GM18861 (cell line): ENCODE measurements at regions not wholly inside any gene's neighbourhood (a gene's known extent, or its start where the extent isn't known, plus 50 kb on each side); places are given as distances from the start of the nearest gene placed in this dataset.

Source experiments
- ATAC-seq: cut with Tn5 transposase; IDR thresholded peaks from one replicate; pipeline ENCODE4 v1.9.1; 2021; ENCODE audit not compliant: unreplicated experiment

- ATAC-seq: no peak
Observed at GRCh38 chr6:128827675-128828464, 55.1 kb upstream of the LAMA2 start.

- ATAC-seq: no peak
Observed at GRCh38 chr6:128826606-128827005, 56.3 kb upstream of the LAMA2 start.

DNA sequence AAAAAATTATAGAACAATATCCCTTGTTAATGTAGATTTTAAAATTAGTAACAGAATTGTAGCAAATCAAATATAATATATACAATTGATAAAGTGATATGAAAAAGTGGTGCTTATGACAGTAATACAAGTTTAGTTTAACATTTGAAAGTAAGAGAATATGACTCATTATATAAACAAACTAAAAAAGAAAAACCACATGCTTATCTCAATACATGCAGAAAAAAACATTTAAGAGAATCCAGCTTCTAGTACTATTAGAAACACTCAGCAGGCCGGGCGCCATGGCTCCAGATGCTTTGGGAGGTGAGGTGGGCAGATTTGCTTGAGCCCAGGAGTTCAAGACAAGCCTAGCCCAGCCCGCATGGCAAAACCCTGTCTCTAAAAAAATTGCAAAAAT, 60.7 kb upstream of the LAMA2 start:
- ATAC-seq: no peak

GRCh38 chr6:128821116-128821515, 61.8 kb upstream of the LAMA2 start:
- no peak for ATAC-seq

DNA sequence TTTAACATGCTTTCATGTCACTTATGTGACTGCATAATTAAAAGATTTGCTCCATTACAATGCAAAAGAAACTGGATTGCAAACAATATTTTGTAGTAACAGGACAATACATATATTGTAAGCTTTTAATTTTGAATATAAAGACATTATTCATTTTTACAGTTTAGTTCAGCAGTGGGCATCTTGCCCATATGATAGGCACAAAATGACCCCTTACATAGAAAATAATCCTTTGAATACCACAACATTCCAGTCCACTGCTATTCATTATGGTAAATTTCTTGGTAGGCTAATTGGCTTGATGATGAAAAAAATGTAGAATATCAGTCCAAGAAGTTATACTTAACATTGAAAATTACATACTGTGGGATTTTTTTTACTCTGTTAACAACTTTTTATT, 74.1 kb upstream of the LAMA2 start:
- no peak for ATAC-seq

DNA sequence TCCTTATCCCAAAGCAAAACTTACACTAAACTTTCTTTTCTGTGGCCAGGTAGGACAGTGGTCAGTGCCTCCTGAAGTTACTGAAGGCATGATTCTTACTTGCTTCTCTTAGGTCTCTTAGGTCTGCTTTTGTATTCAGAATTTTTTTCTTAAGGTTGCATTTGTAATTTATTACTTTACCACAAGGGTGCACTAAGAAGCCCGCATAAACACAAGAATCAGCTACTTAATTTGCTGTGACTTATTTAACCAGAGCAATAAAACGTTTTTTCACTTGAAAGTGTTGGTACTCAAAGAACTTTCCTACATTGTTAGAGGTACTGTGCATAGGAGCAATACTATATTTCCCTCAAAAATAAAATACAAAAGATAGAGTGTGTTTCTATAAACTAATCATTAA, 75.4 kb upstream of the LAMA2 start:
- ATAC-seq: no peak

GRCh38 chr6:128806261-128806660, 76.7 kb upstream of the LAMA2 start:
- ATAC-seq: no peak

- no peak for ATAC-seq
Observed at GRCh38 chr6:128803911-128804310, 79.0 kb upstream of the LAMA2 start.

GRCh38 chr6:128801621-128802020, 81.3 kb upstream of the LAMA2 start:
- no peak for ATAC-seq

GRCh38 chr6:128784266-128784665, 98.7 kb upstream of the LAMA2 start:
- no peak for ATAC-seq

DNA sequence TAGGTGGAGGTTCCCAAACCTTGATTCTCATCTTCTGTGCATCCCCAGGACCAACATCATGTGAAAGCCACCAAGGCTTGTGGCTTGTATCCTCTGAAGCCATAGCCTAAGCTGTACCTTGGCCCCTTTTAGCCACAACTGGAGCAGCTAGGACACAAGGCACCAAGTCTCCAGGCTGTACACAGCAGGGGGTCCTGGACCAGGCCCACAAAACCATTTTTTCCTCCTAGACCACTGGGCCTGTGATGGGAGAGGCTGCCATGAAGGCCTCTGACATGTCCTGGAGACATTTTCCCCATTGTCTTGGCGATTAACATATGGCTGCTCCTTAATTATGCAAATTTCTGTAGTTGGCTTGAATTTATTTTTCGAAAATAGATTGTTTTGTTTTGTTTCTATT, 114.8 kb upstream of the LAMA2 start:
- no peak for ATAC-seq

- no peak for ATAC-seq
Observed at GRCh38 chr6:128767705-128768104, 115.2 kb upstream of the LAMA2 start.

- ATAC-seq: no peak
Observed at GRCh38 chr6:128767150-128767549, 115.8 kb upstream of the LAMA2 start.

DNA sequence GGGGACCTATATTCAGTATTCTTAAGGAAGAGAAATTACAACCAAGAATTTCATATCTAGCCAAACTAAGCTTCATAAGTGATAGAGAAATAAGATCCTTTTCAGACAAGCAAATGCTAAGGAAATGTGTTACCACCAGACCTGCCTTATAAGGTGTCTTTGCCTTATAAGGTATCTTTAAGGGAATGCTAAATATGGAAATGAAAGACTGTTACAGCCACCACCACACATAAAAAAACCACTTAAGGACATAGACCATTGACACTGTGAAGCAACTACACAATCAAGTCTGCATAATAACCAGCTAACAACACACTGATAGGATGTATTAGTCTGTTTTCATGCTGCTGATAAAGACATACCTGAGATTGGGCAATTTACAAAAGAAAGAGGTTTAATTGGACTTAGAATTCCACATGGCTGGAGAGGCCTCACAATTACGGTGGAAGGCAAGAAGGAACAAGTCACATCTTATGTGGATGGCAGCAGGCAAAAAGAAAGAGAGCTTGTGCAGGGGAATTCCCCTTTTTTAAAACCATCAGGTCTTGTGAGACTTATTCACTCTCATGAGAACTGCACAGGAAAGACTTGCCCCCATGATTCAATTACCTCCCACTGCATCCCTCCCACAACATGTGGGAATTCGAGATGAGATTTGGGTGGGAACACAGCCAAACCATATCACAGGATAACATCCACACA, 119.2 kb upstream of the LAMA2 start:
- ATAC-seq: no peak

DNA sequence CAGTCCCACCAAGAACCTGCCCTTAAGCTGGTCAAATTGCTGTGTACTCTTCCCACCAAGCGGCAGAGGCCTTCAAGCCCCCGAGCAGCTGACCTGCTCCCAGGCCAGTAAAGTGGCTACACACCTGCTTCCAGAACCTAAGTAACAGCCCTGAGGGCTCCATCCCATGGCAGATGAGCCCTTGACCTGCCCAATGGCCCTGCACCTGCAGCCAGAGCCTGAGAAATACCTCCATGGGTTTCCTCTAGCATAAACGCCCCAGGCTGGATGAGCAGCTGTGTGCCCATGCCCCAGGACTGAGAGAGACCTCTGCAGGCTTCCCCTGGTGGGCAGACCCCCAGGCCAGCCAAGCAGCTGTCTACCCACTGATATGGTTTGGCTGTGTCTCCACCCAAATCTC, 123.0 kb upstream of the LAMA2 start:
- ATAC-seq: no peak

GRCh38 chr6:128759447-128759846, 123.5 kb upstream of the LAMA2 start:
- no peak for ATAC-seq

DNA sequence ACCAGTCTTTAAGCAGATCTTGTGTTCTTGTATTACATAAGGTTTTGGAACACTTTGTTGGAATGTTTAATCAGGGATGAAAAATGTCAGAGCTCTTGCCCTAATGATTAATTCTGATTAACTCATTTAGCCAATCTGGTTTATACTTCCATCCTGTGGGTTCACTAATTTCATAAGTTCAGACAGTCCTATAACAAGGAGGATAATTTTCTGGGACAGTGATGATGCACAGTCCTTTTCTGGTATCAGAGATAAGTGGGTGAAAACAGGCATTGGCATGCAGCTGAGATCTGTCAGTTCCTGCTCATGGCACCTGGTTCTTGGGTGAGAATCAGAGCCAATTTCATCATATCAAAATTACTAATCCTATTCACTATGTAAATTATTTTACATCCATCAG, 125.0 kb upstream of the LAMA2 start:
- ATAC-seq: no peak

- ATAC-seq: peak; percentile 99
Observed at GRCh38 chr6:128754658-128755256, 128.2 kb upstream of the LAMA2 start.

DNA sequence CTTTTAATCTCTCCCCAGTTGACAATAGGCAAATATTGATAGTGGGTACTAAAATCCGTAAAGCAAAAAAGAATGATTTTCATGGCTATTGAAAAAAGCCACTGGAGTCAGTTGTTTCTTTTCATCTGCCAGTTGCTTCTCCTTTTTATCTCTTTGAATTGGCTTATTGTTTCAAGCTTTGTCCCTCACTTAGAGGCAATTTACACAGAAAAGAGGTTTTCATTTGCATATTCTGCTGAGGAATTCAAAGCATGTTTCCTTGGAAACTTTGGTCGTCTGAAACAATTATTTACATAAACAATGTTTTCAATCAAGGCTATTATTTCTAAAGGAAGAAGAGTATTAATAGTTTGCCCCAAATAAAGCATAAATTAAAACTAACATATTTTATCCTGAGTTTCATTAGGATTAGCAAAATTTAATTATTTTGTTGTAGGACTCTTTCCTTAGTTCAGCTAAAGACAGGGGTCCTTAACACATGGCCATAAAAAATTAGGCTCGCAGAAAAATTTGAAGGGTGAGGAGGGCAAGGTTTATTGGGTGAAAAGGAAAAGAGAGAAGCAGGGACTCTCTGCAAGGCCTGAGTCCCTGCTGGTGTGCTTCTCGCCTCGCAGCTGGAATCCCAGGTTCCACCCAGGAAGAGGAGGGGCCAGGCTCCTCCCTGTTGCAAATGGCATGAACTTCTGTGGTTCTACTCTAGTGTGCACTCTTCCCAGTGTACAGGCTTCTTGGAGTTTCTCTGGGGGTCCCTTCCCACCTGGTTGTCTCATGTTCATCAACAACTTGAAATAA, 138.8 kb upstream of the LAMA2 start:
- ATAC-seq: no peak

DNA sequence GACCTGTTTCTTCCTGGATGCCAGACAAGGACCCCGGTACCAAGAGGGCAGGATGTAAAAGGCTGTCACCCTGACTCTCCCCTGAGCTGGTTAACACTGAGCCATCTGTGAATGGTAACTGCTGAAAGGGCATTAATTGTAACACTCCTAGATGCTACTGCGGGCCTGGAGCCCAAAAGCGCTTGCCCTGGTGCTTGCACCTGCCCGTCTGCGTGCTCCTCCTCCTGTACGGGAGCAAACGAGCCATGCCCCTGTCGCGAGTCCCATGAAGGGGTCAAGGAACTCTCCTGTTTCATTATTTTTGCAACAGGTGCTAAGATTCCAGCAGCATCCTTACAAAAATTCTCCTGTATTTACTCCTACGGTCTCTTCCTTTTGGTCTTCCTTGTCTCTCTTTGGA, 140.0 kb upstream of the LAMA2 start:
- ATAC-seq: no peak

GRCh38 chr6:128740951-128741350, 142.0 kb upstream of the LAMA2 start:
- ATAC-seq: no peak
